GM13976 (cell line): ENCODE measurements at regions not wholly inside any gene's neighbourhood (a gene's known extent, or its start where the extent isn't known, plus 50 kb on each side); places are given as distances from the start of the nearest gene placed in this dataset.
"Not testable (repeated sequence)": the region's sequence is repeated elsewhere in the genome, so short reads cannot be mapped to it uniquely, and the experiment has no call there.

Experiments used
- DNase-seq: peaks from one replicate; pipeline ENCODE4 v3.0.0; 2012; ENCODE audit warnings: low spot score
- CTCF ChIP-seq: IDR thresholded peaks from 2 replicates; pipeline ENCODE4 v1.5.1; 2012; ENCODE audit warnings: borderline replicate concordance, mild to moderate bottlenecking; ENCODE audit not compliant: insufficient read depth; ENCODE audit errors: extremely low read depth, missing control alignments, control extremely low read depth
- in situ Hi-C: fragments of 300-500 bp; cut with MboI; formaldehyde crosslinking; loops from one replicate; pipeline ENCODE4 v1.12.0; 2022; ENCODE audit warnings: low sequenced_read_pairs, mixed read lengths, inconsistent platforms; ENCODE audit not compliant: unreplicated experiment

GRCh38 chr6:27539551-27539950 is 66.6 kb upstream of the ZNF184 start:
- TF ChIP-seq CTCF: no peak

GRCh38 chr6:27532820-27533538 is 60.1 kb upstream of the ZNF184 start:
- no peak for TF ChIP-seq CTCF
- no peak for DNase-seq
- in situ Hi-C loops: no loop called here

More at GRCh38 chr6:27539551-27539950, 66.6 kb upstream of the ZNF184 start:
- no peak for DNase-seq
- in situ Hi-C loops: no loop called here

- in situ Hi-C loops: no loop called here
- TF ChIP-seq CTCF: no peak
- DNase-seq: no peak
Observed at GRCh38 chr6:27531772-27532459, 59.0 kb upstream of the ZNF184 start.

GRCh38 chr6:27529796-27530195 is 56.9 kb upstream of the ZNF184 start:
- not testable (repeated sequence) for DNase-seq

GRCh38 chr6:27528714-27529113 is 55.8 kb upstream of the ZNF184 start:
- in situ Hi-C loops: no loop called here

More at GRCh38 chr6:27529796-27530195, 56.9 kb upstream of the ZNF184 start:
- in situ Hi-C loops: not testable (repeated sequence)

More at GRCh38 chr6:27528714-27529113, 55.8 kb upstream of the ZNF184 start:
- DNase-seq: no peak
- no peak for TF ChIP-seq CTCF
